ENCODE measurements at regions not wholly inside any gene's neighbourhood (a gene's known extent, or its start where the extent isn't known, plus 50 kb on each side); places are given as distances from the start of the nearest gene placed in this dataset.

- TF ChIP-seq TAF1 (IDR thresholded peaks at IDR 0.05; ENCODE audit: borderline replicate concordance, low read depth, low read length): no peak
- TF ChIP-seq POLR2AphosphoS5 (IDR thresholded peaks at IDR 0.05; ENCODE audit: low read depth, low read length): no peak
Measured at GRCh38 chr14:82432301-82433105, 898.9 kb upstream of the SEL1L start.
